GM21526 (cell line): ENCODE measurements at regions not wholly inside any gene's neighbourhood (a gene's known extent, or its start where the extent isn't known, plus 50 kb on each side); places are given as distances from the start of the nearest gene placed in this dataset.
"Not testable (repeated sequence)": the region's sequence is repeated elsewhere in the genome, so short reads cannot be mapped to it uniquely, and the experiment has no call there.

Experiments
- ATAC-seq: cut with Tn5 transposase; IDR thresholded peaks from one replicate; pipeline ENCODE4 v1.9.1; 2021; ENCODE audit warnings: moderate library complexity; ENCODE audit not compliant: unreplicated experiment, low FRiP score

DNA sequence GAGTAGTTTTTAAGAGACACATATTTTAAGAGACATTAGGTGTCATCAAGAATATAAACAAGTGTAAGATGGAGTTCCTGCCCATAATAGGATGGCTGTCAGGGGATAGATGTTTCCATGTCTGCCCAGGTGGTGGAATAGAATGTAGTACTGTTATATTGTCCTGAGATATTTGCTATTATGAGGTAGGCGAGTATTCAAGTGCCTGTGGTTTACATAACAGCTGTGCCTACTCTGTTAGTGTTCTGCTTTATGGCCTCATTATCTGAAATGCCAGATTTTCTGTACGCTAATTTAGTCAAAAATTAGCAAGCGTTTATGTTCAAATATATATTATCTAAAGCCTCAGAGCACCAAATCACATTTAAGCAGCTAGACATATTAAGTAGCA, 360.2 kb upstream of the ROPN1 start:
- ATAC-seq, result no peak

- ATAC-seq, result no peak
Measured at GRCh38 chr3:124353691-124354090, 361.8 kb upstream of the ROPN1 start.

DNA sequence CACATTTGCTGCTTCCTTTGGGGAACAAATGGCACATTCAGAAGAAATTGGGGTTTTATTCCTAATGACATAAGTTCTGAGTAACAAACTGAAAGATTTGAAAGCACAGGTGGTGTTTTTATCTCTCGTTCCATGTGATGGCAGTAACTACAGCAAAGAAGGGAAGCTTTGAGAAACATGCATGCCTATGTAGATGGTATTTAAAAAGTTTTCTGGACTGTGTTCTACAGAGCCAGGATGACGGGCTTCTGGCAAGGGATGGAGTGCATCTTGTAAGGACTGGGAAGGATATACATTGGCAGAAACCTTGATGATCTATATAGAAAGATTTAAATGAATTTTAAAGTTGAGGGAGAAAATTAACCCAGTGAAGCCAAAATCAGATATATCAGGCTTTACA, 362.2 kb upstream of the ROPN1 start:
- ATAC-seq, result no peak

GRCh38 chr3:124358156-124358555, 366.2 kb upstream of the ROPN1 start:
- no peak for ATAC-seq

DNA sequence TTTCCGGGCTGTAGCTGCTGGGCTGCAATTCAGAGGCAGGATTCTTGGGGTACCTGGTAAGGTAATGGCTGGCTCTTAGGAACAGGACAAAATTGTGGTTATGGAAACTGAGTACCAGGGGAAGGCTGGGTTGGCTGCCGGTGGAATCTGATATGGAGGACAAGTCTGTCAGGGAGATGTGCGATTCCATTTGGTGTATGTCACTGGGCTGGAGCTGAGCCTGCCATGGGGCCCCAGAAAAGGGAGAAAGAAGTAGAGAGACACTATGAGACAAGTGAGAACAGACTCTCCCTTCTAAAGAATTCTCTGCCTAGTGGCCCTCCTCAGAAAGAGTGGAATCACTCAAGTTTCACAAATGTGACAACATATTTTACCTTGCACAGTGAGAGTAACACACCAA, 368.2 kb upstream of the ROPN1 start:
- ATAC-seq, result no peak

- ATAC-seq, result no peak
Measured at GRCh38 chr3:124360563-124360962, 368.6 kb upstream of the ROPN1 start.

DNA sequence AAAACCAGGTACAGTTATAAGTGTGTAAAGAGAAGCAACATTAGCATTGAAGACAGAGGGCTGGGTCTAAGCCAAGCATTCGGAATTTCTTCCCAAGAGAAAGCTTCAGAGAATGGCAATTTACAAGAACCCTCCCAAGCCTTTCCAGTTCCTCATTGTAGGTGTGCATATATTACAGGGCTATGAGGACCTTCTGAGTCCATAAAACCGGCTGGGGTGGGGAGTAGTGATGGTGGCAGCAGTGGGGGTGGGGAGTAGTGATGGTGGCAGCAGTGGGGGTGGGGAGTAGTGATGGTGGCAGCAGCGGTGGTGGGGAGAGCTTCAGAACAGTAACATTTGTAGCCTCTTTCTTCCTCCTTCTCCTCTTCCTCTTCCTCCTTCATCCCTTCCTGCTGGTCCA, 368.7 kb upstream of the UMPS start:
- no peak for ATAC-seq

DNA sequence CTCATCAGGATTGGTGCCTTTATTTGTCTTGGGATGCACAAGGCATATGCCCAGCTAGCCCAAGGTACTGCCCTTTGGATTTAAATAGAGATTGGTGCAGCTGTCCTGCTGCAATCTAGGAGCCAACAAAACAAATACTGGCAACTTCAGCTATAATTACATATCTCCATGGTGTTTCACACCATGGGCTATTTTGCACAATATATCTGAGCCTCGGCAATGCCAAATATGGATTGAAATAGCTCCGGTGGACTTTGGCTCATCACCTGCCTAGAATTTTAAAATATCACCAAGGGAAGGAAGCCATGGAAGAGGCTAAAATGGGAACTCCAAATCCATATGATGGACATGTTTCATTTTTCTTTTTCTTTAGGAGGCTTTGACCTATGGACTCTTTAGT, 367.8 kb upstream of the UMPS start:
- ATAC-seq, result no peak

DNA sequence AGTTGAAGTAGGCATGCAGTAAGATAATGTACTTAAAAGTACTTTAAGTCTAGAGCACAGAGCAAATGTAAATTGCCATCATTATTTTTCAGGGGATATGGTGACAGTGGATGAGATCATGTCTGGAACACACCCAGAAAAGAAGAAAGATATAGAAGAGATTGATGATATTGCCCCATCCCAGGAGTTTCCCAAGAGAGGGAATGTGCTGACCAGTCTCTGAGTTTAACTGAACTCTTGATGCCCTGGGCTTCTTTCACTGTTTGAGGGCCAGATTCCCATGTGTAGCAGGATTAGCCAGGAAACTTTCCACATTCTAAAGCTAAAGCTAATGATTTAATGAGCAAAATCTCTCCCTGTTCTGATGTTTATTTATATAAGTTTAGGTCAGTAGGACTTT, 366.8 kb upstream of the UMPS start:
- ATAC-seq, result no peak

- no peak for ATAC-seq
Measured at GRCh38 chr3:124364317-124365020, 365.8 kb upstream of the UMPS start.

DNA sequence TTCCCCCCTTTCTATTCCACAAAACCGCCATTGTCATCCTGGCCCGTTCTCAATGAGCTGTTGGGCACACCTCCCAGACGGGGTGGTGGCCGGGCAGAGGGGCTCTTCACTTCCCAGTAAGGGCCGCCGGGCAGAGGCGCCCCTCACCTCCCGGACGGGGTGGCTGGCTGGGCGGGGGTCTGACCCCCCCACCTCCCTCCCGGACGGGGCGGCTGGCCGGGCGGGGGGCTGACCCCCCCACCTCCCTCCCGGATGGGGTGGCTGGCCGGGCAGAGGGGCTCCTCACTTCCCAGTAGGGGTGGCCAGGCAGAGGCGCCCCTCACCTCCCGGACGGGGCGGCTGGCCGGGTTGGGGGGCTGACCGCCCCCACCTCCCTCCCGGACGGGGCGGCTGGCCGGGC, 363.6 kb upstream of the UMPS start:
- ATAC-seq, result not testable (repeated sequence)

DNA sequence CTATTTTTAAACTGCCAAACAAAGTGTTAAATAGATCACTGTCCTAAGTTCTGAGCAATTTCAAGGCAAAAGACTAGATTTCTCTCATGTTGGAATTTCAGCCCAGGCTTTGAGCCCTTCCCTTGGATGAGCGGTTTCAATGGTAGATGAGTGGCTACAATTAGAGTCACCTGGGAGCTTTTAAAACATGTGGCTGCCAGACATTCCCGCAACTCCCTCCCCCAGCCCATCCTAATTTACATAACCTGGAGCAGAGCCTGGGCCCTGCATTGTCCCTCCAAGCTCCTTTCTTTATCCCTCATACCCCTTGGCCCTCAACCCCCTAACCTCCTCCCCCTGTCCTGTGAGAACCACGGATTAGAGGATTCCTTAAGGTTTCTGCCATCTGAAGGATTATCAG, 357.5 kb upstream of the UMPS start:
- no peak for ATAC-seq

- peak; percentile 56 for ATAC-seq
Measured at GRCh38 chr3:124373524-124373923, 356.7 kb upstream of the UMPS start.

GRCh38 chr3:124374583-124374982, 355.7 kb upstream of the UMPS start:
- no peak for ATAC-seq

GRCh38 chr3:124381575-124382333, 348.5 kb upstream of the UMPS start:
- ATAC-seq, result no peak

DNA sequence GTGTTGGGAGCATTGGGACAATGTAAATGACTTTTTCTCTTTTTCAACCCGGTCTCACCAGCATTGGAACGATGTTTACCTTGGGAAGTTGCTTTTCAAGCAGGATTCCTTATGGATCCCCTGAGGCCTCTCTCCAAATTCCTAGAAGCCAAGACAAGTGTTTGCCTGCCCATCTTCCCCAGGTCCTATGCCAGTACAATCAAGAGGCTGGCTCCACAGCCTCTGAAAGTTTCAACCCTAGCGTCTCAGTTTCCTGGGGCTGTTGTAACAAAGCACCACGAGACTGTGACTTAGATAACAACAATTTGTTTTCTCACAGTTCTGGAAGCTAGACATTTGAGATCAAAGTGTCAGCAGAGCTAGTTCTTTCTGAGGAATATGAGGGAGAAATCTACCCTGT, 347.2 kb upstream of the UMPS start:
- no peak for ATAC-seq

DNA sequence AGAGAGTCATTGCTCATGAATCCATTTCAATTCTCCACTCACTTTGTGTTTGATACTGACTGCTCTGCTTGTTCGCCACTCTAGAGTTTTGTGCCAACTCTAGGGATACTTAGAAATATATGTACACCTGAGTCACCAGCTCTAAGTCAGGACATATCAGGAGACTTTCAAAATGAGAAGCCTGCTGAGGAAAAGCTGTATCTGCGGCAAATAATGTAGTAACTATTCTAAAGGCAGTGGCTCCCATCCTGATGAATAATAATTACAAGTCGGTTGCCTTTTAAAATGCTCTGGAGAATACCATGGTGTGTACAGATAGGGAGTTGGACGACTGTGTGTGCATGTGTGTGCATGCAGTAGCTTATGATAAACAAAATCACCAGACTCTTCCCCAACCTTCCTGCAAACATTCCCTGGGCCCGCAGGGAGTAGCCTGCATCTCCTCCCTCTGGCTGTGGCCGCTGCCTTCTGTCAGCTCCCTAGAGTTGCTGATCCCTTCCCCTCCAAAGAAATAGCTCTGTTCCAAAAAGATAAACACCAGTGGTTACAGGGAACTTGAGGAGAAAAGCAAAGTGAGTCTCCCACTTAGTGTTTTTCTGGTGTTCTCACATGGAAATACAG, 346.3 kb upstream of the UMPS start:
- no peak for ATAC-seq

- no peak for ATAC-seq
Measured at GRCh38 chr3:124384527-124384926, 345.7 kb upstream of the UMPS start.

GRCh38 chr3:124385996-124386395, 344.3 kb upstream of the UMPS start:
- no peak for ATAC-seq

DNA sequence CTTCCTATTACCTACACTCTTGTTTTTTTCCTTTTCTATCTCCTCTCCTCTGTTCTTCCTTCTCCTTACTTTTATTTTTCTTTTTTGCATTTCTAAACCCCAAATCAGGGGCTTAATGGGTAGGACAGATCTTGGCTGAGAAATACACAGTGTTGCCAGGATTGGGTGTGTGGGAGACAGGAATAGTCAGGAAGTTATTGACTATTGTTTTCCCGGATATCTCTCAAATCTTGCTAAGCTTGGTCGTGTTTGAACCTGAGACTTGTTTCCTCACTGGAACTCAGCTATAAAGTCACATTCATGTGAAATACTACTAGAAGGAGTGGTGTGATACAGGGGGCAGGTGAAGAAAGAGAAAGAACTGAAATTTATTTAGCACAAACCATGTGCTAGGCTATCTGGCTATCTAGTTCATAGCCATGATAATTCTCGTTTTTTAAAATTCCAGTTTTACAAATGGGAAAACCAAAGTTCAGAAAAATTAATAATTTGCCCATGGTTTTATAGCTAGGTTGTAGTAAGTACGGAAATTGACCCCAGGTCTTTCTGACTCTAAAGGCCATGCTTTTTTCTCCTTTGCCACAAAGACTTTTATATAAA, 343.2 kb upstream of the UMPS start:
- ATAC-seq, result no peak

- no peak for ATAC-seq
Measured at GRCh38 chr3:124391774-124392173, 338.5 kb upstream of the UMPS start.
